NCI-H69 (cell line): ENCODE measurements at regions not wholly inside any gene's neighbourhood (a gene's known extent, or its start where the extent isn't known, plus 50 kb on each side); places are given as distances from the start of the nearest gene placed in this dataset.
"Not testable (repeated sequence)": the region's sequence is repeated elsewhere in the genome, so short reads cannot be mapped to it uniquely, and the experiment has no call there.

Experiments
- DNase-seq: peaks from one replicate; lab custom pipeline; 2025; lab: John Stamatoyannopoulos, UW

- DNase-seq: no peak
Observed at GRCh38 chr10:55747244-55747643, 613.8 kb downstream of the ZWINT start.

GRCh38 chr10:55746002-55746401 lies 615.1 kb downstream of the ZWINT start:
- DNase-seq: peak; percentile 40

GRCh38 chr10:55742487-55742886 lies 618.6 kb downstream of the ZWINT start:
- DNase-seq: no peak

- DNase-seq: peak; percentile 79
Observed at GRCh38 chr10:55740767-55741166, 620.3 kb downstream of the ZWINT start.

- DNase-seq: no peak
Observed at GRCh38 chr10:55740110-55740509, 620.9 kb downstream of the ZWINT start.

GRCh38 chr10:55734112-55734511 lies 626.9 kb downstream of the ZWINT start:
- DNase-seq: no peak

- no peak for DNase-seq
Observed at GRCh38 chr10:55704950-55705349, 656.1 kb downstream of the ZWINT start.

GRCh38 chr10:55668326-55668922 lies 692.6 kb downstream of the ZWINT start:
- peak; percentile 11 for DNase-seq

GRCh38 chr10:55653531-55653930 lies 707.5 kb downstream of the ZWINT start:
- DNase-seq: no peak

GRCh38 chr10:55641601-55642000 lies 719.5 kb downstream of the ZWINT start:
- no peak for DNase-seq

- peak; percentile 91 for DNase-seq
Observed at GRCh38 chr10:55631071-55631654, 729.9 kb downstream of the ZWINT start.

GRCh38 chr10:55630491-55631056 lies 730.5 kb downstream of the ZWINT start:
- DNase-seq: no peak

GRCh38 chr10:55629793-55630490 lies 731.1 kb downstream of the ZWINT start:
- DNase-seq: no peak

- no peak for DNase-seq
Observed at GRCh38 chr10:55628260-55628701, 732.8 kb downstream of the ZWINT start.

- DNase-seq: no peak
Observed at GRCh38 chr10:55627501-55628051, 733.5 kb downstream of the ZWINT start.

- DNase-seq: peak; percentile 14
Observed at GRCh38 chr10:55601690-55602478, 759.2 kb downstream of the ZWINT start.

GRCh38 chr10:55551603-55552002 lies 750.6 kb upstream of the PCDH15 start:
- DNase-seq: no peak

- DNase-seq: peak; percentile 29
Observed at GRCh38 chr10:55550236-55550635, 749.2 kb upstream of the PCDH15 start.

- DNase-seq: not testable (repeated sequence)
Observed at GRCh38 chr10:55537497-55537896, 736.5 kb upstream of the PCDH15 start.

GRCh38 chr10:55519264-55519663 lies 718.2 kb upstream of the PCDH15 start:
- peak; percentile 27 for DNase-seq

GRCh38 chr10:55518416-55518815 lies 717.4 kb upstream of the PCDH15 start:
- peak; percentile 68 for DNase-seq

- no peak for DNase-seq
Observed at GRCh38 chr10:55509168-55509567, 708.1 kb upstream of the PCDH15 start.
